Activated T-helper 17 cell treated with anti-CD3 and anti-CD28 coated beads, Interleukin-2, amount 50 U/mL, for 72 hours (primary cell): ENCODE measurements at regions not wholly inside any gene's neighbourhood (a gene's known extent, or its start where the extent isn't known, plus 50 kb on each side); places are given as distances from the start of the nearest gene placed in this dataset.

Experiments used
- ATAC-seq: fragments of 150-1000 bp; cut with Tn5 transposase; replicated peaks from 2 replicates; pipeline ENCODE4 v1.10.0; 2021; ENCODE audit warnings: mild to moderate bottlenecking, moderate library complexity
- H3K27ac Mint-ChIP-seq: one replicate; pipeline ENCODE4 v1.8.0; 2022; ENCODE audit warnings: mixed read lengths
- H3K27me3 Mint-ChIP-seq: one replicate; pipeline ENCODE4 v1.8.0; 2022; ENCODE audit warnings: mixed read lengths
- H3K36me3 Mint-ChIP-seq: one replicate; pipeline ENCODE4 v1.8.0; 2022; ENCODE audit warnings: low read depth, mild to moderate bottlenecking, mixed read lengths
- H3K4me1 Mint-ChIP-seq: one replicate; pipeline ENCODE4 v1.8.0; 2022; ENCODE audit warnings: mixed read lengths
- H3K4me3 Mint-ChIP-seq: one replicate; pipeline ENCODE4 v1.8.0; 2022; ENCODE audit warnings: mild to moderate bottlenecking, mixed read lengths
- H3K9me3 Mint-ChIP-seq: one replicate; pipeline ENCODE4 v1.8.0; 2022; ENCODE audit warnings: mixed read lengths

DNA sequence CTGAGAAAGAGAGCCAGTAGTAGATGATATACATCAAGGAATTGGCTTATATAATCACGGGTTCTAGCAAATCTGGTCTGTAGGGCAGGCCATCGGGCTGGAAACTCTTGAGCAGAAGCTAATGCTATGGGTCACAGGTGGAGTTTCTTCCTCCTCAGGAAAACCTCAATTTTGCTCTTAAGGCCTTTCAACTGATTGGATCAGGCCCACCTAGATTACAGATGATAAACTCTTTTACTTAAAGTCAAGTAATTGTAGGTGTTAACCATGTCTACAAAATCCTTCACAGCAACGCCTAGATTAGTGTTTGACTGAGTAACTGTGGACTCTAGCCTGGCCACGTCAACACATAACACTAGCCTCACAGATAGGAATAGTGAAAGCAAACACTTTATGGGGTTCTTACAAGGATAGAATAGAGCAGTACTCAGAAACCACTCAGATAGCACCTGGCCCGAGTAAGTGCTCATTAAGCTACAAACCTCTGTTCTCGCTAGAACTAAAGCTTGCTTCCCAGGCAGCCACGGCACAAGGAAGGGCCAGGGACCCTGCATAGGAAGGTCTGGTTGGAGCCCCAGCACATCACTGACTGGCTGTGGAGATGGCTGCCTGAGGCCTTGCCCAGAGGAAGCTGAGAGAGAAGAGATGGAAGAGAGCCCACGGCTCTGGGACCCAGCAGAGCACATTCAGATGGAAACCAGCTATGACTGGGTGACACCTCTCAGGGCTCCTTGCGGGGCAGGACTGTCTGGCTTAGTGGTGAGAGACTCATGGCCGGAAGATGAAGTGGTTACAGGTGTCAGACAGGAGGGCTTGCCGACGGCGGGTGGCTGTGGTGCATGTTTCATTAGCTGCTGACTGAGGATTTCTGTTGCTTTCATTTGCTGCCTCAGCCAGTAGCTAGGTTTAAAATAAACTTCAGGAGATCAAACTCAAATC lies 202.5 kb upstream of the TLE3 start:
- Mint-ChIP-seq H3K4me3 (peak overlapping the region; percentile 10), H3K4me1 (peaks cover 7% of the 10 kb centered on the region), H3K27me3 (no peaks in the 10 kb centered on the region), H3K9me3 (no peaks in the 10 kb centered on the region), H3K27ac (no peak overlapping the region), H3K36me3 (no peaks in the 10 kb centered on the region)
- peak; percentile 99 for ATAC-seq

DNA sequence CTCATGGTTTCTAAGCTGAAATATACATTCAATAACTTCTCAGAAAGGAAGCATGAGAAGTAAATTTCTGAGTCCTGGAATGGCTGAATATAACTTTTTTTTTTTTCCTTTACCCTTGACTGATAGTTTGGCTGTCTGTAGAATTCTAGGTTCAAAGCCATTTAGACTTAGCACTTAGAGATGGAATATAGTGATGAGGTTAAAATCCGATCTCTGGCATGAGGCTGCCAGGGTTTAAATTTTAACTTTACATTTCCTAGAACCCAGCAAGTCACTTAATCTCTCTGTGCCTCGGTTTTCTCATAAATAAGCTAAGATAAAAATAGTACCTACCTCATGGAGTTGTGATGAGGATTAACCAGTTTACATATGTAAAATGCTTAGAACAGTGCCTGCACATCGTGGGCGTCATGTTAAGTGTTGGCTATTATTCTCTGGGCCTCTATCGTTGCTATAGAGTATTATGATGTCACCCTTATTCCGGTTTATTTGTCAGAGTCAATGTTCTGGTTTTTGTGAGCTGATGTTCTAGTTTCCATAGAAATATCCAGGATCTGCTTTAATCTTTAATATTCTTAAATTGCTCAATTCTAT lies 199.8 kb upstream of the TLE3 start:
- Mint-ChIP-seq H3K4me1 (peaks cover 7% of the 10 kb centered on the region), H3K27me3 (no peaks in the 10 kb centered on the region), H3K9me3 (no peaks in the 10 kb centered on the region), H3K4me3 (no peak overlapping the region), H3K36me3 (no peaks in the 10 kb centered on the region), H3K27ac (no peak overlapping the region)
- no peak for ATAC-seq

DNA sequence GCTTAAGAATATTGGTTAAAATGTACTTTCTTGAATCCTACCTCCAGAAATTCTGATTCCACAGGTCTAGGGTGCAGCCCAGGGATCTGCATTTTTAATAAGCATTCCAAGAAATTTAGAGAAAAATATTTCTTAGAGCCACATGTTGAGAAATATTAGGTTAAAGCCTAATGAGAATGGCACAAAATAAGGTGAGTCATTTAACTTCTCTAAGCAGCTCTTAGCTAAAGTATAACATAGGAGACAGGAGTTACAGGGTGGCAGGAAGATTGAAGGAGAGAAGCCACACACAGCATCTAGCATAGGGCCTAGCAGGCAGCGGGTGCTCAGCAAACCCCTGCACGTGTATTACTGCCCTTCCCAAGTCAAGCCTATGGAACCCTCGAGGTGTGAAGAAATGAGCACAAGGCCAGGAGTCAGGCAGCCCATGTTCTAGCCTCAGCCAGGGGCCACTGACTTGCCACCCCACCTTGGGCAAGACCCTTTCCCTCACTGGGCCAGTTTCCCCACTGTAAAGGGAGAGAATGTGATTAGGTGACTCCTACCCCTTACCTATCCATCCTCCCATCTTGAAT lies 197.1 kb upstream of the TLE3 start:
- Mint-ChIP-seq H3K27ac (no peak overlapping the region), H3K27me3 (peaks cover under 1% of the 10 kb centered on the region)

DNA sequence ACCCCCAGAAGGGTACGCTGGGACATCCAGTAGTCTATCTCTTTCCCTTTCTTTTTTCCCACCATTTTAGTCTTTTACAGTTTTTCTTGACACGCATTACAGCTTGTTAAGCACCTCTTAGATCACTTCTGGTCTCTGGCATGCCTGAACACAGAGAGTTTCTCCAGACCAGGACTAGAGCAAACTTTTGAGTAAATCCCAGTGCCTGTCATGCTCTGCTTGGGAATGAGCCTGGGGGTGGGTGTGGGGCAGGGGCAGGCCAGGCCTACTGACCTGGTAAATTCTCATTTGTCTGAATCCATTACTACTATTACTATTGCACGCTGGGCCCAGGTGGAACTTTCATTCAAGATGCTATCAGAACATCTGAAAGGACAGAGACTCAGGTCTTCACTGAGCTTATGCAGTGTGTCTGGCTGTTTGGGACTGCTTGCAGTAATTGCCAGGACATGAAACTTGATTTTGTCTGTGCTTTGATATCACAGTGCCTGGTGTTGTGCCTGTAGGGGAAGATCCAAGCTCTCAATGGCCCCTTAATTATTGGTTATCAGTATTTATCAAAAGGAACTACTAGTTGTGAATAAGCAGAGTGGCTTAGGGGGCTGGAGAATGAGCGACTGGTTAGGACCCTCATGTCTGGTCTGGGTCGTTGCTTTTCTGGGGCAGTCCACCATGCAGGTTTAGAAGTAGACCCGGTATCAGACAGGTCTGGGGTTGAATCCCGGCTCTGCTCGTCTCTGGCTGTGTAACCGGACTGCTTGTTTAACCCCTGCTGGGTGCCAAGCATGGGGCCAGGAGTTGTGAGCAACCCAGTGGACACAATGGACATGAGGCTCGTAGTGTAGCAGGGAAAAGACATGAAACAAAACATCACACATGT lies 196.1 kb upstream of the TLE3 start:
- no peaks in the 10 kb centered on the region for H3K4me1 Mint-ChIP-seq
- H3K27ac Mint-ChIP-seq, result no peak overlapping the region
- ATAC-seq, result no peak
- H3K36me3 Mint-ChIP-seq, result no peaks in the 10 kb centered on the region
- H3K27me3 Mint-ChIP-seq, result peaks cover 3% of the 10 kb centered on the region
- H3K4me3 Mint-ChIP-seq, result no peak overlapping the region
- no peaks in the 10 kb centered on the region for H3K9me3 Mint-ChIP-seq

More for the DNA sequence above, 197.1 kb upstream of the TLE3 start:
- H3K4me1 Mint-ChIP-seq, result no peaks in the 10 kb centered on the region
- no peak overlapping the region for H3K4me3 Mint-ChIP-seq
- H3K36me3 Mint-ChIP-seq, result no peaks in the 10 kb centered on the region
- no peak for ATAC-seq
- H3K9me3 Mint-ChIP-seq, result no peaks in the 10 kb centered on the region

DNA sequence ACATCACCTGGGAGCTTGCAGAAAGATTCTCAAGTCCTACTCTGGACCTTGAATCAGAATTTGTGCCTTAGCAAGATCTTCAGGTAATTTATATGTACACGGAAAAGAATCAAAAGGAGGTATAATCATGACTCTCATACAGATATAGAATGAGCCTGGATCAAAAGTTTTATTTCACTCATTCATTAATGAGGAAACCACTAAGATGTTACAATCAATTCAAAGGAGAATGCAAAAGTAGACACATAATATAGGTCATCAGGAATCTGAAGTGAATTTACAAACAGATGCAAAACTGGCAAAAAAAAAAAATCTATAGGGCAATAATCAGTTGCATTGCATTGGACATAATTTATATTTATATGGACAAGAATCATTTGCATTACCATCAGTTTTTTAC lies 195.4 kb upstream of the TLE3 start:
- H3K4me3 Mint-ChIP-seq, result no peak overlapping the region
- H3K27me3 Mint-ChIP-seq, result peaks cover 3% of the 10 kb centered on the region
- H3K27ac Mint-ChIP-seq, result no peak overlapping the region
- ATAC-seq, result no peak
- no peaks in the 10 kb centered on the region for H3K36me3 Mint-ChIP-seq
- H3K4me1 Mint-ChIP-seq, result no peaks in the 10 kb centered on the region
- no peaks in the 10 kb centered on the region for H3K9me3 Mint-ChIP-seq

DNA sequence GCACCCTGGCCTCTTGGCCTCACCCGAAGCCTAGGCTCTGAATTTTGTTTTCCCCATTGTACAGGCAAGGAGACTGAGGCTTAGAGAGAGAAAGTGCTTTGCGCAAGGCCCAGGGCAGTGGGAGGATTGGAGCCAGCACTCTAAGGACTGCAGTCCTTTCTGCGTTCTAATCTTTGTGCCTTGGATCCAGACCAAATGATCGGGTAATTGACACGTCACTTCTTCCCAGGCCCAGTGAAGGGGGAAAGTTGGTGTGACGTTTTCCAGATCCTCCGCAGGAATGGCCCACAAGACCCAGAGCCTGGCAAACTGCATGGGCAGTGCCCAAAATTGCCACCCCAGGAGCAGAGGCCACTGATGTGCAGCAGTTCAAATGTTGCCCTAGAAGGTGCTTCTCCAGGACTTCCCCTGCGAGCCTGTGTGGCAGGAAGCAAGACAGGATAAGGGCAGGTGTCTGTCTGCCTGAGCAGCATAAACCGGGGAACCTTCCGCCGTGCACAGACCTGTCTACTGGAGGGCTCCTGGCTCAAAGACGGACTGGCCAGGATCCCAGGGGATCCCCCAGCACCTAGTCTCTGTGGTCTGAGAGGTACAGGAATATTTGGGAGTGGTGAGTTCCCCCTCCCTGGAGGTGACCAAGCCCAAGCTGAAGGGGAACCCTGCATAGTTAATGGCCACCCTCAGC lies 194.5 kb upstream of the TLE3 start:
- Mint-ChIP-seq H3K27me3 (peaks cover 3% of the 10 kb centered on the region), H3K9me3 (no peaks in the 10 kb centered on the region), H3K4me3 (no peak overlapping the region), H3K4me1 (no peaks in the 10 kb centered on the region), H3K36me3 (no peaks in the 10 kb centered on the region), H3K27ac (no peak overlapping the region)
- no peak for ATAC-seq

DNA sequence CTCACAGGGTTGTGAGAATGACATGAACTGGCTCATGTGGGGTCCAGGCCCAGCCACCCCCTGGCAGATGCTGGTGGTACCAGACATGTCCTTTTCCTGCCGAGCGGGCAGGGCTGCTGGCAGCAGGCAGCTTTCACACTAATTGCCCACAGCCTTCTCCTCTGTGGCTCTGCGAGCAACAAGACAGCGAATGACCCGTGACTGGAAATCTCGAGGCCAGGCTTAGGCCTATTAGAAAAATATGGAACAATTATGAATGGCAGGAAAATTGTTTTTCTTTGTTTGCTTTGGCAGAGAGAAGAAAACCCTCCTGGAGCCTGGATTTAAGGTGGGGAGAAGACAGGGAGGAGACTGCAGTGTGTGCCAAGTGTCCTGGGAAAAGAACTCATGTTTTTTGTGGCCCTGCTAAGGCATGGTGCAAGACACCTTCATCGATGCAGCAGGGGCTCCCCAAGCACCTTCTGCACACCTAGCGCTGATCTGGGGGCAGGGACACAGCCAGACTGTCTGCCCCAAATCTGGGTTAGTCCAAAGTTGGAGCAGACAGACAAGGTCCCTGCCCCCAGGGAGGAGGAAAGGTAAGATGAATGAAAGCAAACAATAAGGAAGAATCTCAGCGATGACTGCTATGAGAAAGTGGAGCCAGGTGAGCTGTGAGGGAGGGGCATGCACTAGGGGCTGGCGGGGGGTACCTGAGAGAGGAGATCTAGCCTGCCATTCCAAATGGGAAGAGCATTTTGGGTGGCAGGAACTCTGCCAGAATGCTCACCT lies 193.8 kb upstream of the TLE3 start:
- Mint-ChIP-seq H3K4me1 (no peaks in the 10 kb centered on the region), H3K27me3 (peaks cover 3% of the 10 kb centered on the region), H3K9me3 (no peaks in the 10 kb centered on the region), H3K27ac (no peak overlapping the region), H3K36me3 (no peaks in the 10 kb centered on the region), H3K4me3 (no peak overlapping the region)
- no peak for ATAC-seq

DNA sequence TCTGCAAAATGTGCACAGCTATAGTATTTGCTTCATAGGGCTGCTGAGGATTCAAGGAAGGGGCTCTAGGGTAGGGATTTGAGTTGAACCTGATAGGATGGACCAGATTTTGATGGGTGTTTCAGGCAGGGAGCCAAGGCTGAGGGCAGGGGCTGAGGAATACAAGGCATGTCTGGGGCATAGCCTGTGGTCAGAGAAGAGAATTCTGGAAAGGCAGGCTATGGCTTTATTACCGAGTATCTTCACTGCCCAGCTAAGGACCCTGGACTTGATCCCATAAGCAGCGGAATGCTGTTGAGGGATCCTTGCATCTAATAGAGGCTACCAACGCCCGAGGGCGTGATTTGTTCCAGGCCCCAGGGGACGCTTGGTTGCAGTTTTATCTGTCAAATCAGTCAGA lies 193.0 kb upstream of the TLE3 start:
- Mint-ChIP-seq H3K4me1 (no peaks in the 10 kb centered on the region), H3K9me3 (no peaks in the 10 kb centered on the region), H3K36me3 (no peaks in the 10 kb centered on the region), H3K27me3 (peaks cover 3% of the 10 kb centered on the region), H3K27ac (no peak overlapping the region), H3K4me3 (no peak overlapping the region)
- no peak for ATAC-seq

DNA sequence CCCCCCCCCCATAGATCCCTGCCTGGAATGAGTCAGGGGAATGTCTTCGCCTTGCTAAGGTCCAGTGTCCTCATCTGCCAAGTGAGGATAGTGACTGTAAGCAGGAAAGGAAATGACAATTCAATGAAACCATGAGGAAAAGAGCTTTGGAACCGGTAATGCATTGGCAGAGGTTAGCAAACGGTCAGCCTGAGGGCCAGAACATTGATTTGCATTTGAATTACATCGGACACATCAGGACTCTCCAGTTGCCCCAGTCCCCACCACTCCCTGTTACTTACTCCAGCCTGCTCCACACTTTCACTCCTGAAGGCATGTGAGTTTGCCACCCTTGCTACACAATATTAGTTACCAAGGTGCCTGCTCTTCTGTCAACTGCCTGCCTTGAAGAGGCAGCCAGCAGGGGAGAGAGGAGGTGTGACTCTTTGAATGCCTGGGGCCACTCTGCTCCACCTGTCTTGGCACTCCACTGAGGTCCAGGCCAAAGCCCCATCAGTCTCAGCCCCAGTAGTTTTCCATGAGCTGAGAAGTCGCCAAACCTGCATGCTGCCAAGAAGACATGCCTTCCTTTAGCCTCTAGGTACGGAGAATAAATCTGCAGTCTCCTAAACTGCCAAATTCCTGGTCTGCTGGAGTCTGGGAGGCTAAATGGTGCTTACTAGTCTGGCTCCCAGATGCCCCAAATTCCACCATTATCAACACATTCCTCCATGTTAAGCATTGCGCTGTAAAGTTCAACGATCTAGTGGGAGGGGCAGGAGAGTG lies 191.7 kb upstream of the TLE3 start:
- H3K36me3 Mint-ChIP-seq, result no peaks in the 10 kb centered on the region
- H3K4me3 Mint-ChIP-seq, result no peak overlapping the region
- no peaks in the 10 kb centered on the region for H3K9me3 Mint-ChIP-seq
- peaks cover 3% of the 10 kb centered on the region for H3K27me3 Mint-ChIP-seq
- H3K27ac Mint-ChIP-seq, result no peak overlapping the region
- no peak for ATAC-seq
- no peaks in the 10 kb centered on the region for H3K4me1 Mint-ChIP-seq

DNA sequence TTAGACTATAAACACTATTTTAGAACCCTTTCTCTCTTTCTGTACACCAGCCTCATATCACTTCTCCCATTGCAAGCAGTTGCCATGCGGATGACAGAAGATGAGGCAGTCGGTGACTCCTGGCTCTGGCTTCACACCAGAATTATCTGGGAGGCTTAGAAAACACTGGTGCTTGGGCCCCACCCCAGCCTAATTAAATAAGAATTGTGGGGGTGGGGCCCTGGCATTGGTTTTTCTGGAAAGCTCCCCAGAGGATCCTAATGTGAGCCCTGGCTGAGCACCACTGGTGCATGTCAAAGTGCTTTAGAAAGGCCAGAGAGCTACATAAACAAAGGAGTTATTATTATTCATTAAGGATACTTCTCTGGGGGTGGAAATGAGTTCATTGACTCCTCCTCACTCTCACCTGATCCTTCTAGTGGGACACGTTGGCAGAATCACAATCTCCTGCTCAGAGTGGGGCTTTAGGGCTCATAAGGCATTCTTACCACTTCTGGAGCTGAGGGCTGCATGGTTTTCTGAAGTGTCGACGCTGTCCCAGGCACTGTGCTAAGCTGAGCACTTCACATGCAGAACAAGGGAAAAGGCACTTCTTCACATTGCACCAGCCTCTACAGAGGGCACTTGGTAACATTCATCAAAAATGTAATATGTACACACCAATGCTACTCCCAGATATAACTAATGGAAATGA lies 188.5 kb upstream of the TLE3 start:
- H3K36me3 Mint-ChIP-seq, result no peaks in the 10 kb centered on the region
- H3K4me1 Mint-ChIP-seq, result no peaks in the 10 kb centered on the region
- no peaks in the 10 kb centered on the region for H3K9me3 Mint-ChIP-seq
- no peak overlapping the region for H3K4me3 Mint-ChIP-seq
- no peak for ATAC-seq
- no peak overlapping the region for H3K27ac Mint-ChIP-seq
- H3K27me3 Mint-ChIP-seq, result peaks cover 3% of the 10 kb centered on the region

DNA sequence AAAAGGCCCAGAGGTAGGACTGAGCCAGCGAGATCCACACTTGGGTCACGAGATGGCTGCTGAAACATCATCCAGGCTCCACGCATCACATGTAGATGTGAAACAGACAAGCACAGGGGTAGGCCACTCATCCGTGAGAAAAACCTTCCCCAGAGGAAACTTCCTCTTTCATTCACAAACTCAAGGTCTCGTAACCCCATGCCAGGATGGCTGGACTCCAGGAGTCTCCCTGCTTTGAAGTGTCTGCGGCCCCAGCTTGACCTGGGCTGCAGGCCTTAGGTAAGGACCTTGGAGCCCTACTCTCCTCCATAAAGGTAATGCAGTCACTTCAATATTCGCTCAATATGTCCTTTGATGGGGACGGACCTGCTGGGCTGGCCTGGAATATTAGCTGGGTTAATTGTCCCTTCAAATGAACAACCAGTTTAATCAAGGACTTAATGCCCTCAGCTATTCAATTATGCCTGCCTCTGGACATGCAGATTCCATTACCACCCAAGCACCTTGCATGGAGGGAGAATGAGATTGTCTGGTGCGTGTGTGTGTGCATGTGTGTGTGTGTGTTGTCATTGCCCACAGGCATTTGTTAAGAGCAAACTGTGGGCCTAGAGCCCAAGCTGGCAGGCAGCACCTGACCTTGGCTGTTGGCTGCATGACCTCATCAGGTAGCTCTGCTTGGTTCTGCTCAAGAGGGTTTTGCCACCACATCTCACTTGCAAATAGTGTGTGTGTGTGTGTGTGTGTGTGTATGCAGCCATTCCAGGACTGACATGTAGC lies 186.9 kb upstream of the TLE3 start:
- no peaks in the 10 kb centered on the region for H3K9me3 Mint-ChIP-seq
- no peaks in the 10 kb centered on the region for H3K36me3 Mint-ChIP-seq
- no peak overlapping the region for H3K27ac Mint-ChIP-seq
- no peak overlapping the region for H3K4me3 Mint-ChIP-seq
- H3K4me1 Mint-ChIP-seq, result no peaks in the 10 kb centered on the region
- peaks cover under 1% of the 10 kb centered on the region for H3K27me3 Mint-ChIP-seq
- no peak for ATAC-seq

DNA sequence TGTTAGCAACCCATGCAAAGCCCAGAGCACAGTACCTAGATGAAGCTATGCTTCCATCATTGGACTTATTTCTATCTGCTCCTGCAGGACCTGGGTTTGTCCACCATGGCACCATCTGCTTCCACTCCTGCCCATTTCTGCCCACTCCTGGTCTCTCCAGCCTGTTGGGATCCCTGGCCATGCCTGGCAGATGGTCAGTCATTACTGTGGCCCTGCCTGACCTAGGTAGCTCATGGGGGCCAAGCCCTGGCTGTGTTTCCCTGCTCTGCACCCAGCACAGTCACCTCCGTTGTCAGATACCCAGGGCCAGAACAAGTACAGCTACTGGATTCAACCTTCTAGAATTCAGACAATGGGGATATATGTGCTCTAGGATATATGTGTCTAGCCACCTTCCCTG lies 185.8 kb upstream of the TLE3 start:
- Mint-ChIP-seq H3K4me3 (no peak overlapping the region), H3K9me3 (no peaks in the 10 kb centered on the region), H3K27ac (no peak overlapping the region), H3K4me1 (no peaks in the 10 kb centered on the region), H3K36me3 (no peaks in the 10 kb centered on the region), H3K27me3 (no peaks in the 10 kb centered on the region)
- ATAC-seq, result no peak
